NOMO-1 treated with dmso at 0.1 percent for 144 hours (cell line): ENCODE measurements at regions not wholly inside any gene's neighbourhood (a gene's known extent, or its start where the extent isn't known, plus 50 kb on each side); places are given as distances from the start of the nearest gene placed in this dataset.

Experiments
- DNase-seq: peaks from one replicate; lab custom pipeline; 2025; ENCODE audit not compliant: unreplicated experiment; lab: John Stamatoyannopoulos, UW

DNA sequence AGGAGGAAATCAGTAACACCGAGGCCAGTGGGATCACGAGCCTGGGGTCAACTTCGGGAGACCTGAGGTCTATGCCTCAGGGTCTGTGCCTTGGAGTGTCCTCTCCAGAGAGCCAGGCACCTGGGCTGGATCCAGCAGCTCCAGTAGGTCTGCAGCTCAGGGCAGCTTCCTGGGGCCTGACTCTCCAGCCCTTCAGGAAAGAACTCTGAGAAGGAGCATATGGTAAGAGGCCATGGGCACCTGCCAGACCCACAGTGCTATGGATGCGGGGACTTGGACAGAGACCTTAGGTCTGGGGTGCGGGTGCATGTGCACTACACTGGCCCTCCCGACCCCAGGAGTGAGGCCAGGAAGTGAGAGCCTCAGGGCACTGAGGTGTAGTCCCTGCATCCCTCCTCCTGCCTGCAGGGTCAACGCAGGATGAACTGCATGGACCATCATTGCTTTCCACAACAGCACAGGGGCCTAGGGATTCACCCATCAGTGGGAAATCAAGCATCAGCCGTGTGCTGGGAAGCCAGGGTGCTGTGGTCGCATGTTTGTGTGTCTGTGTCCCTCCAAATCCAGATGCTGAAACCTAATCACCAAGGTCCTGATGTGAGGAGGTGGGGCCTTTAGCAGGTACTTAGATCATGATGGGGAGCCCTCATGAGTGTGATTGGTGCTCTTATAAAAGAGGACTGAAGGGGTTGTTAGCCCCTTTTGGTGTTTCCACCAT is 210.9 kb upstream of the CST7 start:
- DNase-seq, result no peak

DNA sequence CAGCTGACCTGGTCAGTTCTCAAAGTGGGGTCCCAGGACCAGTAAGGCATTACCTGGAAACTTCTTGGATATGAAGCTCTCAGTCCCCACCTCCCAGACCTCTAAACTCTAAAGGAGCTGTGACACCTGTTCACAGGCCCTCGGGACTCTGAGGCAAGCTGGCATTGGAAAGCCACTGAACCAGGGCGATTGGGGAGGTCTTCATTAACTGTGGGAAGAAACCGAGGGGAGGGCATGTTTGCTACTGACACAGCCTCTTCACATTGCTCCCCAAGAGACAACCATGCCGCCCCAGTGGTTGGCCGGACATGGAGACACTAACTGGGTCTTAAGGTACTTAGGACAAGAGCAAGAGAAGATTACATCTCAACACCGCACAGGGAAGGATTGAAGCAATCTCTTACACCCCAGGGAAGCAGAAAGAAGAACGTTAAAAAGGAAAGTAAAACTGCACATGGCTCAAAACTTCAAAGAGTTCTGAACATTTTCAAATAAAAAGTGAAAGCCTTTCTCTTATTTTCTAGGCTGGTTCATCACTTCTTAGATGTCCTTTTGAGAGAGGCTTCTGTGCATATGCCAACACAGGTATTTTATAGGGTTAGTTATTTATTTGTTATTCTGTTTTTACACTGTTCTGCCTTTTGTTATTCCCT is 210.0 kb upstream of the CST7 start:
- no peak for DNase-seq

DNA sequence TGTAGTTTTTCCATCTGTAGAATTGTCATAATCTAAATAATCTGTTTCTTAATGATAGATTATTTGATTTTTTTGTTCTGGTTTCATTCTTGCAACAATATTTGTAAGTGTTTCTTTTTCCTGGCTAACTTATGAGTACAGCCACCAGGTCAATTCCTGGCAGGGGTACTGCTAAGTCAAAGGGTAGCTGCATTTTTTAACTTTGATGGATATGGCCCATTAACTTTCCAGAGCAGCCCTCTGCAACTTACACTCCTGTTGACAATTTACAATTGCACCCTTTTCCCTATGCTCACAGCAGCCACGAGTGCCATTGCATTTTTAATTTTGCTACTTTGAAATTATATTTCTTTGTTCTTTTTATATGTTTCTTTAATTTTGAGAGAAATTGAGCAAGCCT is 209.3 kb upstream of the CST7 start:
- DNase-seq, result no peak

DNA sequence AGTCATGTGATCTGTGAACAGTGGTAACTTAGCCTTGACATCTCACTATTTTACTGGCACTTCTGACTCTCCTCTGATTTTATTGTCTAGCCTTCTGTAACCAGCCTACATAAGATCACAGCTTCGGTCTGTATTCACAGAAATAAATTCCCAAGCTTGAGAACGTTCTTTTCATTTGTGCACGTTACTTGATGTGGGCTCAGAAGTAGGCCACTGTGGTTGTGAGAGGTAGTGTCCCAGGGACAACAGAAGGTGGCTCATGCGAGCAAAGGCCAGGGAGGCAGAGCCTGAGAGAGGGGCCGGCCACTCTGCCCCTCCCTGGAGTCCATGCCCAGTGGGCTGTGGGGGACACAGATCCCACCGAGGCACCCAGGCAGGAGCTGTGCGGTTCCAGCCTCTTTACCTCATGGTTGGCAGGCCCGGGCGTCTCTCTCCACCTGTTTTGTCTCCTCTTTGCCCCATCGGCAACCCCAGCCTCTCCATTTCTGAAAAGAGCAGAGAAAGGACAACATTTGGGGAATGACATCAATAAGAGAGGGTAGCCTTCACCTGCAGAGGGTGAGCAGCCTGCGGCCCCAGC is 207.5 kb upstream of the CST7 start:
- no peak for DNase-seq

DNA sequence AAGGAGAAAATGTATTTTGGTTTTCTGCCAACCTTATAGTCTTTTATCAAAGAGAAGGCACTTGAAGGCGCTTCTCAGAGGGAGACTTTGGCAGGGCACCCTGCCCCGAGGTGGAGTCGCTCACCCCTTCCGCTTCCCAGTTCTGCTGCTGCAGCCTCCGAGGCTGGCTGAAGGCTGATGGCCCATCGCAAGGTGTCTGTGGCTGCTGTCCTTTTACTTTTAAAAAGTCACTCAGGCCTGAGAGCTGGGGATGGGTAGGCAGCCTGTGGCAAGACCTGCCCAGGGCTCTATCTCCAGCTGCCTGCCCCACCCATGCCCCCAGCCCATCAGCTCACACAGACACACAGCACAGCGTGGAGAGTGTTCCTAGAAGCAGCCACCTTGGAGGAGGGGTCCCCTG is 206.6 kb upstream of the CST7 start:
- no peak for DNase-seq

DNA sequence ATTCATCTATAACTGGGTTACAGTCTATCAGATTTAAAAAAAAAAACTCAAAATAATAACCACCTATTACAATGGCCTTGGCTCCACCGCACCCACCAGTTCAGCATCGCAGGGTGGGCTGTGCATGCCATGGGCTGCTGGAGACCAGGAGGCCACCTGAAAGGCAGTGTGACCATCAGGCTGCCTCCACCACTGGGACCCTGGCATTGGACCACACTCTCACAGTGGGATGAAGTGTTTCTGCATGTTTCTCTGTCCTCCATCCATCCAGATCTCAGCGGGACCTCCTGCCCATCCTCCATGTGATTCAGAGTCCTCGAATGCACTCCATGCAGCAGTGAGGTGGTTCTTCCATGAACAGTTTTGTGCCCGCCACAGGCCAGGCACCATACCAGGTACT is 206.1 kb upstream of the CST7 start:
- DNase-seq, result no peak

DNA sequence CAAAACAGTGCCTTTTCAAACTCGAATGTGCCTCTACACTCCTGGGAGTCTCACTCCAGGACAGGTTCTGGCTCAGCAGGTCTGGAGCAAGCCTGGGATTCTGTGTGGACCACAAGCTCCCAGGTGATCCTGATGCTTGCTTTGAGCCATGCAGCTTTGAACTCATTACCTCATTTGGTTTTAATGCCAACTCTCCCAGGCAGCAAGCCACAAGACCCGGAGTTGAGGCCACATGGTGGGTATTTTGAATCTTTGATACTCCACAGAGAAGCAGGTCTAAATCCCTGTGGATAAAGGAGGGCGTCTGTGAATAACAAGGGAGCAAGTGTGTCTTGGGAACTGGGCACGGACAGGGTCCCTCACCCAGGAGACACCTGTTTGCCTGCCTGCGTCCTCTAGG is 205.4 kb upstream of the CST7 start:
- DNase-seq, result no peak

DNA sequence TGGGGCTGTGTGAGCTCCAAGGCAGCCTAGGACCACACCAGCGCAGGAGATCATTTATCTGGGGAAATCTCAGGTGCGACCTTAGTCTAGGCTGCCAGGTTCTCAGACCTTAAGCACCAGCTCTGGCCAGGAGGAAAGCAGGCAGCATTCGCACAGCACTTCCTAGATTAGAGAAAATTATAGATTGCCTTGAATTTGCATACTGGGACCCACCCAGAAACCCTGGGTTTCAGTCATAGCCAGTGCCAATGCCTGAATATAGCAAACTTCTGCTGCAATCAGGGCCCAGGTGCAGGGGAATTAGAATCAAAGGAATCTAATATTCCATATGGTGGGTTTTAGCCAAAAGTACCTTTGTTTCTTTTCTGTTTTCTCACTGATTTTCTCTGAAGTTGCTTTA is 204.3 kb upstream of the CST7 start:
- no peak for DNase-seq

DNA sequence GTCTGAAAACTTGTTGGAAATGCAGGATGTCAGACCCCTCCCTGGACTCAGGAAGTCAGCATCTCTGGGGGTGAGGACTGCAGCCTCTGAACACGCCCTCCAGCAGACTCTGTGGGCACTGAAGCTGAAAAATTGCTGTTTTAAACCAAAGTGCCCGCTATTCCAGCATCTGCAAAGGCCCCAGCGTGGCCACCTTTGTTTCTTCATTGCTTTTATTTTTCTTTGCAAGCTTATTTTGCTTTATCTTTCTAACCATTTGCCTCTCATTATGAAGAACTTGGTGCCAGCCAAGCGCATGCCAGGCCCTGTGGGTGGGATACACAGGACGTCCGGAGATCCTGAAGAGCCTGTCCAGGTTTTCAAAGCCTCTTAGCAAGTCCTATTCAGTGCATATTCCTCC is 203.9 kb upstream of the CST7 start:
- no peak for DNase-seq

DNA sequence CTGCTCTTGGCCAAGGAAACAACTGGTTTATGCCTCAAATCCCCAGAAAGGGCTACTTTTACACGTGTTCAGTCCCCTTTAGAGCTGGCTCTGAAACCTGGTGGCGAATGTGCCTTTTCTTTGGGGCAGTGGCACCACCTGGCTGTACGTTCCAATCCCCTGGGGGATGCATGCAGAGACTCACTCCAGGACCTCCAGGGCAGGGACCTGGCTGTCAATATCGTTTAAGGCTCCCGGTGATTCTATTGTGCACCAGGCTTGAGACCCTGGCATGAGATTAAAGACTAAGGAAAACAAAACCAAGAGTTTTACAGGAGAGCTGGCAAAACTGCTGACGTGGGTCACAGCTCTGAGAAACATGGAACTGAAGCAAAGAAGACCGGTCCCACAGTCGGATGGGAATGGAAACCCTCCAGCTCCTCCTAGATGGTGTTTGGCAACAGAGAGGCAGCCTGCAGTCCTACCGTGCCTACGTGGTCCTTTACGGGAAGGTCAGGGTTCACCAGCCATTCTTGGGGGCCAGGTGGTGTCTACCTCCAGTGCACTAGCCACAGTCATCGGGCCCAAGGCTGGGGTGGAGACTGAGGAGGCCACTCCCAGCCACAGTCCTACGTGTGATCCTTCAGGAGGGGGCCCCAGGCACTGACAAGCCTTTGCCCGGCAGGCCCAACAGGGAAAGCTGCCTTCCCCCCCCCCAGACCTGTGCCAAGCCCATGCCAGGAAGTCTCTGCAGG is 203.3 kb upstream of the CST7 start:
- no peak for DNase-seq

DNA sequence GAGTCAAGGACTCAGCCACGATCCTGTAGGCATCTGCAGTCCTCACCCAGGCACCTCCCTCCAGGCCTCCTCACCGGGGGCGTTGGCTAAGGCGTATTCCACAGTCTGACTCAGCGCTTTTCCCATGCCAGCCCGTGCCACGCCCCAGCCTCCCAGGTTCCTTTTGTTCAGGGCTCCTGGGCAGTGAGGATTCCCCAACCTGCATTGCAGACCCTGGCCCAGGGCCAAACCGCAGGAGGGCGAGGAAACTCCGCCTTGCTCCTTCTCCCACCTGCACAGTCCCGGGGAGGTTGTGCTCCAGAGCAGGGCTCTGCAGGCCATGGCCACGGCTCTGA is 202.8 kb upstream of the CST7 start:
- DNase-seq, result no peak

DNA sequence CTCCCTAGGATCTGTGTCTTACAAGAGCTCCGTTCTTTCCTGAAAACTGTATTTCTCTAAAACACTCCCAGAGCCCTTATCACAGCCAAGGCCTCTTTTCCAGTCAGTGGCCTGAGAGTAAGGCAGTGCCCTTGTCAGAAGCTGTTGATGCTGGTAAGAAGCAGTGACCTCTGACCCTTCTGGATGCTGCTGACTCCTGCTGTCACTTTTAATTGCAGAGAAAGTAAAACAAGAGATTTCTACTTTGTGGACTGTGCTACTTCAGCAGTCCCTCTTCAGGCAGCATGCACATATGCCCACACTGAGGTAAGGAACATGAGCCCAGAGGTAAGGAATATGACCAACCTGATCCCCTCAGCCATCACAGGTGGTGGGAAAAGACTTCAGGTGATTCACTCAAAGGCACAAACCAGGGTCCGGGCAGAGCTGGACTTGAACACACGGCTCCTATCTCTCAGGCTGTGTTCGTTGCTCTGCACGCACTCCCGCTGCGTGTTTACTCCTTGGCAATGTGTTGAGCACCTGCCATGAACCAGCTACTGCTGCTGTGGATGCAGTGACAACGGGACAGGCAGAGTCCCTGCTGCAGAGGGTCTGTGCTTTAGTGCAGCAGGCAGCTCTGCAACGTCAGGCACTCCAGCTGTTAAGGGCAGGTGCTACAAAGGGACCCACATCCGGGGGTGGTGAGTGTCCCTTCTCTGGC is 201.9 kb upstream of the CST7 start:
- DNase-seq, result no peak

DNA sequence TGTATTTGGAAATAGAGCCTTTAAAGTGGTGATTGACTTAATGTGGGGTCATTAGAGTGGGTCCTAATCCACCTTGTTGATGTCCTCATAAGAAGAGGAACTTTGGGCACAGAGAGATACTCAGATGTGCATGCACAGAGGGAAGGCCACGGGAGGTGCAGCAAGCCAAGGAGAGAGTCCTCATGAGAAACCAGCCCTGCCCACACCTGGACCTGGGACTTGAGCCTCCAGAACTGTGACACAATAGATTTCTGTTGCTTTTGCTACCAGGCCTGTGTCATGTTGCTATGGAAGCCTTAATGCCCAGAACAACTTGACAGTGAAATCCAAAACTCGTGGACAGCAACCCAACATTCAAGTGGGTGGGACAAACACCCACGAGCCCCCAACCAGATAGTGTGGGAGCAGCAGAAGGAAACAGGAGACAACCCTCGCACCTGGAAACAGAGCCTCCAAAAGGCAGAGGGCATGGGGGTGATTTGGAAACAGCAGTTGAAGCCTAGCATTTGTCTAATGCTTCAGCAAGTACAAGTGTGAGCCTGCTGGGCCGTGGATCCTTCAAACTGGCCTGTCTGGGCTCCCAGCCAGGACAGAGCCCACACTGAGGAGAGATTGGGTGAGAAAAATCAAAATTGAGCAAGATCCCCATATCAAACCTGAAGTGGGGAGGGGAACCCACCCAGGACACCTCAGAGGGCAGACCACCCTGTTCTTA is 201.0 kb upstream of the CST7 start:
- no peak for DNase-seq

DNA sequence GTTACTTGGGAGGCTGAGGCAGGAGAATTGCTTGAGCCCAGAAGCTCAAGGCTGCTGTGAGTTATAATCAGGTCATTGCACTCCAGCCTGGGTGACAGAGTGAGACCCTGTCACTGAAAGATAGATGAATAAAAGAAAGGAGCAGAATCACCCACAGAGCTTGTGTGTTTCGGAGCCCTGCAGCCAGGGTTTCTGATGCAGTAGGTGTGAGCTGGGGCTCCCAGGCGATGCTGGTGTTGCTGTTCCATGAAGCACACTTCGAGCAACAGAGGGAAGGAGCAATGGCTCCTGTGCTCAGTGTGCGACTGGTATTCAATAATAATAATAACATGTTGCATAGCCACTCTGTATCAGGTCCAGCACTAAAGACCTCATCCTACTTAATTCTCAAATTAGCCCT is 197.5 kb upstream of the CST7 start:
- no peak for DNase-seq

DNA sequence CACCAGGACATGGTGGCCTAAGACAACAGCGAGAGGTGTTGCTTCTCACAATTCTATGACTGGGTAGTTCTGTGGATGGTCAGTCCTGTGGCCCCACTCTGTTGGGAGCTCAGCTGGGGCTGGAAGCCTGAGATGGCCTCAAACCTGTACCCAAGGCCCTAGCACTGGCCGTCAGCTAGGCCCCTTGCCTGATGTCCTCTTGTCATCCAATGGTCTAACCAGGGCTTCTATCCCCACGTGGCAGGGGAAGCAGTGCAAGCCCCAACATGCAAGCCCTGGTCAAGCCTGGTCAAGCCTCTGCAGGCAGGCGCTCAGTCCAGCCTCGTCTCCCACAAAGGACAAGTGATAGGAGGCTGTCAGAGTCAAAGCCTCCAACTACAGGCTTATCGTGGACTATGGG is 196.5 kb upstream of the CST7 start:
- DNase-seq, result no peak

DNA sequence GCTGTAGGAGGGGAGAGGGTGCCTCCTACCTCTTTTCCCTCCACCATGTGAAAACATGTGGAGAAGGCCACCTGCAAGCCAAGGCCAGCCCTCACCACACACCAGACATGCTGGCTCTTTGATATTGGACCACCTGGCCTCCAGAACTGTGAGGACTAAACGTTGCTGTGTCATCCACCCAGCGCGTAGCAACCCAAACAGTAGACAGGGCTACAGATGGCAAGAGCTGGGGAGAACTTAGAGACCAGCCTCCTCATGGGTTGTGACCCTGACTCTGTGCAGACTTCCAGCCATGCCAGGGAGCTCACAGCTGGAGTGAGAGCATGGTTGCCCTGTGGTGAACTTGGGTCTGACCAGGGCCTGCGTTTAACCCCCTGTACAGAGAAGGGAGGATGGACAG is 195.9 kb upstream of the CST7 start:
- no peak for DNase-seq

DNA sequence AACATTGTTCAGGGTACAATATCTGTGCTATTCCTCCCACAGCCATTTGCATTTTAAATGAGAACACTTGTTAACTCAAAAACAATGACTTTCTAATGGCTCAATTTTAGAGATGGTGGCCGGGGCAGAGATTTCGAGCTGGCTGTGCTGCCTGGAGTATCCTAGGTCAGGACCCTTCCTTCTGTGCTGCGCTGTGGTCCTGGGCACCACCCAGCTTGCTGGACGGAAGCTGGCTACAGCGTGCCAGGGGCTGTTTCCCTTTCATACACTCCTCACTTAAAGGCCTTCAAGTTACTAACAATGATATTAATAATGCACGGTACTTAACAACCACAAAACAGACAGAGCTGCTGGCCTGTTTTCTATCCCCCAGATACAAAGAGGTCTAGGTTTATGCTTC is 194.4 kb upstream of the CST7 start:
- DNase-seq, result no peak

DNA sequence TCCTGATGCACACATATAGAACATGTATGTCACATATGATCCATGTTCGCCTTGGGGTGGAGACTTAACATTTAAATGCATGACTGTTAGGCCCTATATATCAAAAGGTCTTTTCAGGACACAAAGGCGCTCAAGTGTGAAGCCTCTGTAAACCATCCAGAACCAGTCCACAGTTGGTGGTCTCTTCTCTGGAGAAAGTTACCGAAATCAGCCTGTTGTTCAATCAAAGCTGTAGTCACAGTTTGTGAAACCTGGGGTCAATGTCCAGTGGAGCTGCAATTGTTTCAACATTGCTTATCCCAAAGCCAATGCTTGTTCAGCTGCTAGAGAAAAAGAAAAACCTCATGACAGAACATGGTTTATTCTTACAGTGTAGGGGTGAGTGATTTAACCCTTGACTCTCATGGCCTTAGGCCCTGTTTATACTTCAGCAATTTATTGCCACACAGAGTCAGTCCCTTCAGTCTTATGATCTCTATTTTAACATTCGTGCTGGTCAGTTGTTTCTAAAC is 193.6 kb upstream of the CST7 start:
- no peak for DNase-seq

DNA sequence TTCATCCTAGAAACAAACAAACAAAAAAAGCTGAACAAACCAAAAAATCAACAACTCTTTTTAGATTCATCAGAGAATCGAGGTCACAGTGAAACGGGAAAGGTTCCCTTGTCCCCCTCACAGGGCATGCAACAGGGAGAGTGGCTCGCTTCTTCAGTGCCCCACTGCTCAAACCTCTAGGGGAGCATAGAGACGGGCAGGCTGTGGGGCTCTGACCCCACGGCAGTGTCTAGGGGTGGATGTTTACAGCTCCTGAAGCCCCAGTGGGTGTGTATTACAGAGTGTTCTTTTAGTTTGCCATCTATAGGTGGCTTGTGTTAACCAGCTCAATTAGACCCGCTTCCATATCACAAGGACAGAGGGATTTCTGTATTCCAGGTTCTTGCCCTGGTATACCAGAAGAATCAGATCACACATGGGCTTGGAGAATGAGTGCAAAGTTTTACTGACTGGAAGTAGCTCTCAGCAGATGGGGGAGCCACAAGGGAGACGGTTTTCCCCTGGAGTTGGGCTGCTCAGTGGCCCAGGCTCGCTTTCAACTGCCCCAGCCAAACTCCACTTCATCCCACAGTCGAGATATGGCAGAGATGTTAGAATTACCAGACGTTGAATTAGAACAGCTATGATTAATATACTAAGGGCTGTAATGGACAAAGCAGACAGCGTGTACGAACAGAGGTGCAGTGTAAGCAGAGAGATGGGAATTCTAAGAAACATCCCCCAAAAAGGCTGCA is 192.6 kb upstream of the CST7 start:
- no peak for DNase-seq
